ENCODE measurements at regions not wholly inside any gene's neighbourhood (a gene's known extent, or its start where the extent isn't known, plus 50 kb on each side); places are given as distances from the start of the nearest gene placed in this dataset.

DNA sequence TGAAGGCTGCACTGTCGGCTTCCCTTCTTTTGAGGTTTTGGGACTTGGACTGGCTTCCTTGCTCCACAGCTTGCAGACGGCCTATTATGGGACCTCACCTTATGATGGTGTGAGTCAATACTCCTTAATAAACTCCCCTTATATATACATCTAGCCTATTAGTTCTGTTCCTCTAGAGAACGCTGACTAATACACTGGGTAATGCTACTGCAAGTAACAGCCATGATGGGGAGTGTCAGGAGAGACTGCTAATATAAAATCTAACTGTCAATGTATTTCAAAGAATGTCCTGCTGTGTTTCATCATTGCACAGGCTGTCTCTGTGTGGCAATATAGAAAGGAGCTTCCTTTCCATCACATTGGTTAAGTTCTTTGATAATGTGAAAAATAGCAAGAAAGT lies 57.7 kb upstream of the UST start:
- TF ChIP-seq JUND (IDR thresholded peaks at IDR 0.05) (no peak), FOXA1 (IDR thresholded peaks at IDR 0.05) (no peak), TAF1 (conservative IDR thresholded peaks at IDR 0.05) (no peak), RAD21 (IDR thresholded peaks at IDR 0.05) (no peak), EGR1 (IDR thresholded peaks at IDR 0.05; ENCODE audit: low read depth in 2 of 2) (no peak), YY1 (IDR thresholded peaks at IDR 0.05) (no peak), SP1 (IDR thresholded peaks at IDR 0.05) (no peak)
- TF ChIP-seq, protein P1, sequence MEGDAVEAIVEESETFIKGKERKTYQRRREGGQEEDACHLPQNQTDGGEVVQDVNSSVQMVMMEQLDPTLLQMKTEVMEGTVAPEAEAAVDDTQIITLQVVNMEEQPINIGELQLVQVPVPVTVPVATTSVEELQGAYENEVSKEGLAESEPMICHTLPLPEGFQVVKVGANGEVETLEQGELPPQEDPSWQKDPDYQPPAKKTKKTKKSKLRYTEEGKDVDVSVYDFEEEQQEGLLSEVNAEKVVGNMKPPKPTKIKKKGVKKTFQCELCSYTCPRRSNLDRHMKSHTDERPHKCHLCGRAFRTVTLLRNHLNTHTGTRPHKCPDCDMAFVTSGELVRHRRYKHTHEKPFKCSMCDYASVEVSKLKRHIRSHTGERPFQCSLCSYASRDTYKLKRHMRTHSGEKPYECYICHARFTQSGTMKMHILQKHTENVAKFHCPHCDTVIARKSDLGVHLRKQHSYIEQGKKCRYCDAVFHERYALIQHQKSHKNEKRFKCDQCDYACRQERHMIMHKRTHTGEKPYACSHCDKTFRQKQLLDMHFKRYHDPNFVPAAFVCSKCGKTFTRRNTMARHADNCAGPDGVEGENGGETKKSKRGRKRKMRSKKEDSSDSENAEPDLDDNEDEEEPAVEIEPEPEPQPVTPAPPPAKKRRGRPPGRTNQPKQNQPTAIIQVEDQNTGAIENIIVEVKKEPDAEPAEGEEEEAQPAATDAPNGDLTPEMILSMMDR (IDR thresholded peaks at IDR 0.05; ENCODE audit: low read depth, low read length, missing input control), result no peak
- TF ChIP-seq, protein P2, sequence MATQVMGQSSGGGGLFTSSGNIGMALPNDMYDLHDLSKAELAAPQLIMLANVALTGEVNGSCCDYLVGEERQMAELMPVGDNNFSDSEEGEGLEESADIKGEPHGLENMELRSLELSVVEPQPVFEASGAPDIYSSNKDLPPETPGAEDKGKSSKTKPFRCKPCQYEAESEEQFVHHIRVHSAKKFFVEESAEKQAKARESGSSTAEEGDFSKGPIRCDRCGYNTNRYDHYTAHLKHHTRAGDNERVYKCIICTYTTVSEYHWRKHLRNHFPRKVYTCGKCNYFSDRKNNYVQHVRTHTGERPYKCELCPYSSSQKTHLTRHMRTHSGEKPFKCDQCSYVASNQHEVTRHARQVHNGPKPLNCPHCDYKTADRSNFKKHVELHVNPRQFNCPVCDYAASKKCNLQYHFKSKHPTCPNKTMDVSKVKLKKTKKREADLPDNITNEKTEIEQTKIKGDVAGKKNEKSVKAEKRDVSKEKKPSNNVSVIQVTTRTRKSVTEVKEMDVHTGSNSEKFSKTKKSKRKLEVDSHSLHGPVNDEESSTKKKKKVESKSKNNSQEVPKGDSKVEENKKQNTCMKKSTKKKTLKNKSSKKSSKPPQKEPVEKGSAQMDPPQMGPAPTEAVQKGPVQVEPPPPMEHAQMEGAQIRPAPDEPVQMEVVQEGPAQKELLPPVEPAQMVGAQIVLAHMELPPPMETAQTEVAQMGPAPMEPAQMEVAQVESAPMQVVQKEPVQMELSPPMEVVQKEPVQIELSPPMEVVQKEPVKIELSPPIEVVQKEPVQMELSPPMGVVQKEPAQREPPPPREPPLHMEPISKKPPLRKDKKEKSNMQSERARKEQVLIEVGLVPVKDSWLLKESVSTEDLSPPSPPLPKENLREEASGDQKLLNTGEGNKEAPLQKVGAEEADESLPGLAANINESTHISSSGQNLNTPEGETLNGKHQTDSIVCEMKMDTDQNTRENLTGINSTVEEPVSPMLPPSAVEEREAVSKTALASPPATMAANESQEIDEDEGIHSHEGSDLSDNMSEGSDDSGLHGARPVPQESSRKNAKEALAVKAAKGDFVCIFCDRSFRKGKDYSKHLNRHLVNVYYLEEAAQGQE (IDR thresholded peaks at IDR 0.05), result no peak
- TF ChIP-seq, protein P3, sequence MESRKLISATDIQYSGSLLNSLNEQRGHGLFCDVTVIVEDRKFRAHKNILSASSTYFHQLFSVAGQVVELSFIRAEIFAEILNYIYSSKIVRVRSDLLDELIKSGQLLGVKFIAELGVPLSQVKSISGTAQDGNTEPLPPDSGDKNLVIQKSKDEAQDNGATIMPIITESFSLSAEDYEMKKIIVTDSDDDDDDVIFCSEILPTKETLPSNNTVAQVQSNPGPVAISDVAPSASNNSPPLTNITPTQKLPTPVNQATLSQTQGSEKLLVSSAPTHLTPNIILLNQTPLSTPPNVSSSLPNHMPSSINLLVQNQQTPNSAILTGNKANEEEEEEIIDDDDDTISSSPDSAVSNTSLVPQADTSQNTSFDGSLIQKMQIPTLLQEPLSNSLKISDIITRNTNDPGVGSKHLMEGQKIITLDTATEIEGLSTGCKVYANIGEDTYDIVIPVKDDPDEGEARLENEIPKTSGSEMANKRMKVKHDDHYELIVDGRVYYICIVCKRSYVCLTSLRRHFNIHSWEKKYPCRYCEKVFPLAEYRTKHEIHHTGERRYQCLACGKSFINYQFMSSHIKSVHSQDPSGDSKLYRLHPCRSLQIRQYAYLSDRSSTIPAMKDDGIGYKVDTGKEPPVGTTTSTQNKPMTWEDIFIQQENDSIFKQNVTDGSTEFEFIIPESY (IDR thresholded peaks at IDR 0.05), result no peak
- TF ChIP-seq, protein P4, sequence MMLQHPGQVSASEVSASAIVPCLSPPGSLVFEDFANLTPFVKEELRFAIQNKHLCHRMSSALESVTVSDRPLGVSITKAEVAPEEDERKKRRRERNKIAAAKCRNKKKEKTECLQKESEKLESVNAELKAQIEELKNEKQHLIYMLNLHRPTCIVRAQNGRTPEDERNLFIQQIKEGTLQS (IDR thresholded peaks at IDR 0.05), result no peak
